Activated naive CD8-positive, alpha-beta T cell treated with anti-CD3 and anti-CD28 coated beads, Interleukin-2, amount 10 ng/mL, durations not matched to agents 7 days and 5 days (primary cell): ENCODE measurements at regions not wholly inside any gene's neighbourhood (a gene's known extent, or its start where the extent isn't known, plus 50 kb on each side); places are given as distances from the start of the nearest gene placed in this dataset.

Source experiments
- ATAC-seq: fragments of 150-1000 bp; cut with Tn5 transposase; one replicate; pipeline ENCODE4 v1.10.0; 2021; ENCODE audit warnings: low read depth, moderate library complexity
- POLR2A ChIA-PET: fragments of 350-600 bp; sonication (Branson Sonifier 250); formaldehyde crosslinking; loops from one replicate; lab custom pipeline; 2021; ENCODE audit warnings: antibody characterized with exemption; lab: Charles Lee
- DNase-seq: peaks from one replicate; pipeline ENCODE4 v3.0.0; 2021
- H3K27ac Mint-ChIP-seq: one replicate; pipeline ENCODE4 v1.8.0; 2022; ENCODE audit warnings: mild to moderate bottlenecking, mixed read lengths
- H3K27me3 Mint-ChIP-seq: one replicate; pipeline ENCODE4 v1.8.0; 2022; ENCODE audit warnings: mild to moderate bottlenecking, moderate library complexity, mixed read lengths
- H3K36me3 Mint-ChIP-seq: one replicate; pipeline ENCODE4 v1.8.0; 2021; ENCODE audit warnings: mild to moderate bottlenecking, mixed read lengths
- H3K4me1 Mint-ChIP-seq: one replicate; pipeline ENCODE4 v1.8.0; 2021; ENCODE audit warnings: mixed read lengths
- H3K4me3 Mint-ChIP-seq: one replicate; pipeline ENCODE4 v1.8.0; 2022; ENCODE audit warnings: mild to moderate bottlenecking, moderate library complexity, mixed read lengths
- H3K9me3 Mint-ChIP-seq: one replicate; pipeline ENCODE4 v1.8.0; 2021; ENCODE audit warnings: mixed read lengths

DNA sequence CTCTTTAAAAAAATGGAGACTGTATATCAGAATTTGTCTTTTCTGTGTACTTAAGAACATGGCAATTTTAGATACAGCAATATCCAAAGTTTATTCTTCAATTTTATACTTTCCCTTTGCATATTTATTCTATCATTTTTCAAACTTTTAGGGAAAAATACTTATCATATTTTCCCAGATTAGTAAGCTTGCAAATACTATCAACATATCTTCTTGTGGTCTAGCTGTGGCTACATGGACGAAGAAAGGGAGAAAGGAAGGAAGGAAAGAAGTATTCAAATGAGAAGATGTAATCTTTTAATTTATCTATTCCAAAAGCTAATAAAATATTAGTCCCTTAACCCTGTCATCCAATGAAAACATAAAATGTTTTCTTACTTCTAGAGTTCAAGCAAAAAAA lies 797.8 kb upstream of the GALNTL6 start:
- Mint-ChIP-seq H3K27ac (no peak overlapping the region), H3K9me3 (no peaks in the 10 kb centered on the region), H3K4me1 (no peaks in the 10 kb centered on the region), H3K27me3 (no peaks in the 10 kb centered on the region), H3K4me3 (no peak overlapping the region), H3K36me3 (no peaks in the 10 kb centered on the region)
- DNase-seq (no peak), ATAC-seq (no peak)
- POLR2A ChIA-PET: no interaction called here

DNA sequence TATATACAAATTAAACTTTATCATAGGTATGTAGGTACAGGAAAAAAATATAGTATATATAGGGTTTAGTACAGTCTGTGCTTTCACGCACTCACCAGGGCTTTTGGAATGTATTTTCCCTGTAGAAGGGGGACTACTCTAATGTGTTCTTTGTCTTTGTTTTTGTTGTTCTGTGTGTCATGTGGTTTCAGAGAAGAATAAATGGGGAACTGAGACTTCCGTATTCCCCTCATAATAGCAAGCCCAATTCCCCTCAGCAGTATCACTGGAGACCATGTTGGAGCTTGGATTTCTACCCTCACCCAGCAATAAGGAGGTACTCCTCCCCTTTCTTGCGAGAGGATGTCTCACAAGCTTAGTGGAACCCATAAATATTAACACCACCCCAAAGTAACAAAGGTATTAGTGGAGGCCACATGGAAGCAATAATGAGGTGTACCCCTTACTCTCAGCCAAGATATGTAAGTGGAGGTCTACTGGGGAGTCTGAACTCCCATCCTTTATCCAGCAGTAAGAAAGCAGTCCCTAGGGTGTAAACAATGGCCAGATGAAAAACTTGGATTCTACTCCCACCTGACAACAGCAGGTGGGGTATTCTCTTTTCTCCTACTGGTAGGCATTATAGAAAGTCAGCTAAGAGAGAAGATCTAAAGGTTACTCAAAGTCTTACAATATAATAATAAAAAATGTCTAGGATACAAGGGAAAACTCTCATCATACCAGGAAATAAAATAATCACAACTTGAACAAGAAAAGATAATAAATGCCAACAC lies 805.4 kb upstream of the GALNTL6 start:
- ATAC-seq: no peak
- no peaks in the 10 kb centered on the region for H3K4me1 Mint-ChIP-seq
- H3K27me3 Mint-ChIP-seq: no peaks in the 10 kb centered on the region
- no peak for DNase-seq
- H3K36me3 Mint-ChIP-seq: no peaks in the 10 kb centered on the region
- no peak overlapping the region for H3K4me3 Mint-ChIP-seq
- POLR2A ChIA-PET: no interaction called here
- H3K9me3 Mint-ChIP-seq: no peaks in the 10 kb centered on the region
- H3K27ac Mint-ChIP-seq: no peak overlapping the region

DNA sequence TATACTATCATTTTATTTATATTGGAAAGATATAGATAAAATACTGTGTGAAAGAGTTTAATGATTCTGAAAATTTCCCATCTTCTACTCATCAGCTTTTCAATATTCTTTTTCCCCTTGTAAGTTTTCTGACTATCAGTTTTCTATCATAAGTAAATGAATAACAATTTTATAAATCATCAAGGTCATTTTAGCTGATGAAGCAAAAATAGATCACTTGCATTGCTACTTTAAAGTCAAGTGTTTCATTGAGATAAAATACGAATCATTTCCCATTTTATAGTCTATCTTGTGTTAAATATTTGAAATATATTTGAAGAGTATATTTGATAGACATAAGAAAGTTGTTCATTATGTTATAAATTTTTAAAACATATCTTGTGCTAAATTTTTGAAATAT lies 811.0 kb upstream of the GALNTL6 start:
- Mint-ChIP-seq H3K27me3 (no peaks in the 10 kb centered on the region), H3K9me3 (peaks cover 2% of the 10 kb centered on the region), H3K36me3 (no peaks in the 10 kb centered on the region), H3K4me1 (no peaks in the 10 kb centered on the region), H3K4me3 (no peak overlapping the region), H3K27ac (no peak overlapping the region)
- ATAC-seq (no peak), DNase-seq (no peak)
- POLR2A ChIA-PET: no interaction called here

DNA sequence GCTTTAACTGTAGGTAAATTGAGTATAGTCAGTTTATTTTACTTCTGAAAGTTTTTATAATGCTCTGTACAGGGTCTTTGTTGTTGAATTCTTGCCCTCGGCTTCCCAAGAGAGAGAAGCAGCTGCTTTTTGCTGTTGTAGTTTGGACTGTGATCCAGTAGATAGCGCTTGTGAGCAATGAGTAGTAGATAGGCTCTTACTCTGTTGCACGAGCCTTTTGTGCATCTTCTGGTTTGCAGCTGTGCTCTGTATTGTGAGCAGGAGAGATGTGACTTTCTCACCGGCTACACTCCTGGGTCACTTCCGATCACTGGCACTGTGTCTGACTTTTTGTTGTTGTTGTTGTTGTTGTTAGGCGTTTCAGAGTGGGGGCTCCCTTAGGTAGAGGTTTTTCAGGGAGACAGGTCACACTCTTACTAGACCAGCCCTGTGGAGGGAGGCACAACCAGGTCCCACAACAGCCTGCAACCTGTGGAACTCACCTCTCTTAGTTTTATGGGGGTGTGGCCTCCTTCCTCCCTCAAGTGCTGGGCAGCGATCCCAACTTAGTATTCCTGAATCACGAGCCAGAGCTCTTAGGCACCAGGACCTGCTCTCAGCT lies 822.1 kb upstream of the GALNTL6 start:
- ATAC-seq: no peak
- H3K27ac Mint-ChIP-seq: no peak overlapping the region
- H3K4me1 Mint-ChIP-seq: no peaks in the 10 kb centered on the region
- H3K9me3 Mint-ChIP-seq: peaks cover 2% of the 10 kb centered on the region
- H3K36me3 Mint-ChIP-seq: no peaks in the 10 kb centered on the region
- POLR2A ChIA-PET: no interaction called here
- no peak for DNase-seq
- H3K4me3 Mint-ChIP-seq: no peak overlapping the region
- H3K27me3 Mint-ChIP-seq: no peaks in the 10 kb centered on the region

DNA sequence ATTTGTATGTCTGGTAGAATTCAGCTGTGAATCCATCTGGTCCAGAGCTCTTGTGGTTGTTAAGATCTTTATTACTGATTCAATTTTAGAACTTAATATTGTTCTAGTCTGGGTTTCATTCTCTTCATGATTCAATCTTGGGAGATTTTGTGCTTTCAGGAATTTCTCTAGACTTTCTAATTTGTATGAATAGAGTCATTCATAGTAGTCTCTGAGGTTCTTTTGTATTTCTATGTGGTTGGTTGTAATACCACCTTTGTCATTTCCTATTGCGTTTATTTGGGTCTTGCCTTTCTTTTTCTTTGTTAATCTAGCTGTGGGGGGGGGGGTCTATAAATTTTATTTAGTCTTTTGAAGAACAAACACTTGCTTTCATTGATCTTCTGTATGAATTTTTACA lies 824.8 kb upstream of the GALNTL6 start:
- H3K9me3 Mint-ChIP-seq: peaks cover 3% of the 10 kb centered on the region
- H3K4me3 Mint-ChIP-seq: no peak overlapping the region
- ATAC-seq (no peak), DNase-seq (no peak)
- H3K27me3 Mint-ChIP-seq: no peaks in the 10 kb centered on the region
- no peaks in the 10 kb centered on the region for H3K36me3 Mint-ChIP-seq
- H3K4me1 Mint-ChIP-seq: no peaks in the 10 kb centered on the region
- POLR2A ChIA-PET: no interaction called here
- no peak overlapping the region for H3K27ac Mint-ChIP-seq

DNA sequence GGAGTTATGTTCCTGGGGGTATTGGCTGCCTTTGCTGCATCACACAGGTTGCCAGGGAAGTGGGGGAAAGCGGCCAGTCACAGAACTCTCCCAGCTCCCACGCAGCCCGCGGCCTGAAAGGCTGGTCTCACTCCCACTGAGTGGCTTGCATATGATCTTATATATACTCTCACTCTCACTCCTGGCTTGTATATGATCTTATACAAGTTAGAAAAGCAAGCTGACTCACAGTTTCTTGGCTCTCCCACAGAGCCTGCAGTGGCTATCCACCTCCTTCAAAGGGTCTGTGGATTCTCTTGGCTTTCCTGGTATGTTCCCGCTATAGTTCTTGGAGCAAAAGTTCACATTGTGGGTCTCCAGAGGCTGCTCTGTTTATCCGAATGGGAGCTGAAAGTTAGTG lies 833.5 kb upstream of the GALNTL6 start:
- H3K27me3 Mint-ChIP-seq: no peaks in the 10 kb centered on the region
- no peaks in the 10 kb centered on the region for H3K4me1 Mint-ChIP-seq
- H3K36me3 Mint-ChIP-seq: no peaks in the 10 kb centered on the region
- peaks cover 3% of the 10 kb centered on the region for H3K9me3 Mint-ChIP-seq
- no peak overlapping the region for H3K4me3 Mint-ChIP-seq
- ATAC-seq (no peak), DNase-seq (no peak)
- H3K27ac Mint-ChIP-seq: no peak overlapping the region
- POLR2A ChIA-PET: no interaction called here

DNA sequence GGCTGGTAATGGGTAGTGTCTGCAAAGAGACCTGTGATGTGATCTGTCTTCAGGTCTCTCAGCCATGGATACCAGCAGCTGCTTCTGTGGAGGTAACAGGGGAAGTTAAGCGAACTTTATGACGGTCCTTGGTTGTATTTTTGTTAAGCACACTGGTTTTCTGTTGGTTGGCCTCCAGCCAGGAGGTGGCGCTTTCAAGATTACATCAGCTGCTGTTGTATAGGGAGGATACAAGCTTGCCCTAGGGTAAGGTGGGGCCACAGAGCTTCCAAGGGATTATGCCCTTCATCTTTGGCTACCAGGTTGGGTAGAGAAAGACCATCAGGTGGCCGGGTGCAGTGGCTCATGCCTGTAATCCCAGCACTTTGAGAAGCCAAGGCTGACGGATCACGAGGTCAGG lies 834.2 kb upstream of the GALNTL6 start:
- Mint-ChIP-seq H3K27me3 (no peaks in the 10 kb centered on the region), H3K4me3 (no peak overlapping the region), H3K36me3 (no peaks in the 10 kb centered on the region), H3K27ac (no peak overlapping the region), H3K4me1 (no peaks in the 10 kb centered on the region), H3K9me3 (peaks cover 3% of the 10 kb centered on the region)
- DNase-seq (no peak), ATAC-seq (no peak)
- POLR2A ChIA-PET: no interaction called here

DNA sequence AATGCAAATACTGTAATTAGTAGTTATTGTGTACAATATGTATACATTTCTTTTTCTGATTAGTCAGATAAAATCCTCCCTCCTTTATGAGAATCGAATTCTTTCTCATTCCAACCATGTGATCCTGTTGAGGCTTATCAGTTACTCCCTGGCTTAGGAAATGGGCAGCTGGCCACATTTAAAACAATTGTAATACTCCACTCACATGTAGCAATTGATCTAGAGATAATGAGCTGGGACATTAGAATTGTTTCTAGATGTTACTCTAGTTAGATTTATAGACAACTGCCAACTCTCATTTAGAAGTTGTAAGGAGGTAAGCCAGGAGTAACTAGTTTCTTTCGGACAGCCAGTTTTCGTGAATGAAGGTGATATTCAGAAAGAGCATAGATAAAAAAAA lies 859.3 kb upstream of the AADAT start:
- no peak for DNase-seq

DNA sequence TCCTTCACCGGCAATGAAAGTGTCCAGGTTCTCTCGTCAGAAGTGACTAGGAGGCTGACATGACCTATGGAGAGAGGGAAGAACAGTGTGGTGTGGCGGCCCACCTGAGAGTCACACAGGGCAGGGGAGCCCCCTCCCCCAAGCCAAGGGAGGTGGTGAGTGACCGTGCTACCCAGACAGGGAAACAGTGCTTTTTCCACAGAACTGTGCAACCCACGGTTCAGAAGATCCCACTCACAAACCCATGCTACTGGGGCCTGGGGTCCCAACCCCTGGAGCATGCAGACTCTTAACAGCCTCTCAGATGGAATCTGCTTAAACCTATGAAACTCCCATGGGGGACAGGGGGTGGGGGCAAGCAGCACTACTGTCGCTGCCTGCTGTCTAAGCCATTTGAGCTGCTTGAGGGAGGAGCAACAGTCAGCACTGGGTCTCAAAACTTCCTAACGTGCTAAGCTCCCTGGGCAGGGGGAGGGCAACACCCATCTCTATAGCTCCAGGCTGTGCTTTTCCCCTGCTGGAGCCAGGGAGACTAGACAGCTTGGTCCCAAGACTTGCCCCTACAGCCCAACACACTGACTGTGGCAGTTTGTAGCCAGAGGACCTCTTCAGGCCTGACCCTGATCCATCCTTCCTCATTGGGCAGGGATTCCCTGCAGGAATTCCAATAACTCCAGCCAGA lies 850.4 kb upstream of the AADAT start:
- ATAC-seq: no peak
- Mint-ChIP-seq H3K36me3 (no peaks in the 10 kb centered on the region), H3K27me3 (no peaks in the 10 kb centered on the region), H3K9me3 (peaks cover 2% of the 10 kb centered on the region), H3K4me3 (no peak overlapping the region), H3K27ac (no peak overlapping the region), H3K4me1 (no peaks in the 10 kb centered on the region)
- POLR2A ChIA-PET: no interaction called here
- DNase-seq: no peak

More for the DNA sequence above, 859.3 kb upstream of the AADAT start:
- H3K27ac Mint-ChIP-seq: no peak overlapping the region
- ATAC-seq: no peak
- POLR2A ChIA-PET: no interaction called here
- no peaks in the 10 kb centered on the region for H3K27me3 Mint-ChIP-seq
- H3K4me3 Mint-ChIP-seq: no peak overlapping the region
- H3K4me1 Mint-ChIP-seq: no peaks in the 10 kb centered on the region
- H3K9me3 Mint-ChIP-seq: peaks cover 1% of the 10 kb centered on the region
- no peaks in the 10 kb centered on the region for H3K36me3 Mint-ChIP-seq

DNA sequence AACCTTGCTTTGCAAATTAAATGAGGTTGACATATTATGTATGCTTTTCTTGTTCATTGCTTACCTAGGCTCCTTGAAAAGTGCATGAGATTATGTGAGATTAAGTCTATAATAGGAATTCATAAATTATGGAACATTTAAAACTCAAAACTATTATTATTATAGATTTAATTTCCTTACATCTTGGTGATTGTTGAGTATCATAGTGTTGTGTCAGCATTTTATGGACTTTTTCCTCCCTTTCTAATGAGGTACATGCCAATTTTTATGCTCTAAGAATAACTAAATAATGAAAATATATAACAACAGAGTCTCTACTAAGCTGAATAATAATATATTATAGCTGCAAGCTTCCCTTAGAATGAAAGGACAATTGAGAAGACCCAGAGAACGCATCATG lies 848.8 kb upstream of the AADAT start:
- Mint-ChIP-seq H3K4me1 (no peaks in the 10 kb centered on the region), H3K9me3 (peaks cover 2% of the 10 kb centered on the region), H3K36me3 (no peaks in the 10 kb centered on the region), H3K27me3 (no peaks in the 10 kb centered on the region), H3K4me3 (no peak overlapping the region), H3K27ac (no peak overlapping the region)
- POLR2A ChIA-PET: no interaction called here
- no peak for ATAC-seq
- no peak for DNase-seq

DNA sequence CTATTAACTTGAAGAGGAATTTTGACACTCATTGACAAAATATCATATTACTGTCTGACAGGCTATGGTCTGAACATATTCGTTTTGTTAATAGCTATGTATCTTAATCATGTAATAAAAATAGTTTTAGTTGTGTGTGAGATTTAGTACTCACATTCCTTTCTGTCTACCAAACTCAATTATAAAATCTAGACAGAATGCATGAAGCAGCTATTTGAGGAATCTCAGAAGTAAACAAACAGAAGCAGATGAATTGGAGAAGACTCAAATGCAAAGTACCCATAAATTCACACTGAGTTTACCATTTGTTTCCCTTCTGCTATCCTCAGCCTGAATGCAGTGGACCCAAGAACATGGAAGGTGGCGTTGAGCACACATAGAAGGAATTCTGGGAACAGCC lies 841.6 kb upstream of the AADAT start:
- no peak for DNase-seq
- no peaks in the 10 kb centered on the region for H3K27me3 Mint-ChIP-seq
- POLR2A ChIA-PET: no interaction called here
- ATAC-seq: no peak
- H3K27ac Mint-ChIP-seq: no peak overlapping the region
- no peak overlapping the region for H3K4me3 Mint-ChIP-seq
- no peaks in the 10 kb centered on the region for H3K9me3 Mint-ChIP-seq
- H3K4me1 Mint-ChIP-seq: no peaks in the 10 kb centered on the region
- no peaks in the 10 kb centered on the region for H3K36me3 Mint-ChIP-seq

DNA sequence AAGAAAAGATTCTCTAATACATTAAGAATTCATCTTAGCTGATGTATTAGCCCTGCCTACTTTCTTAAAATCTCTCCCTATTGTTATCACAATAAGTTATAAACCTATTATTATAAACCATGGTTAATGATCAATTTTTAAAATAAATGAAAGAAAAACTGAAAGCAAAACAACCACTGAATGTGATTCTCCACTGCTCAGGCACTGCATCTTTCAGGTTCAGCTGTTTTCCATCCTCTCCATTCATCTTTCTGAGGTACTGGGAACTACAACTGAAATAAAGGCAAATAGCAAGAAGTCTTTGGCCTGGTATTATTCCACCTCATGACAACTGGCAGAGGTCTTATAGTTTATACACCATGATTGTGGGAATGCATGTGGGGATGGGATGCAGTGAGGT lies 798.9 kb upstream of the AADAT start:
- Mint-ChIP-seq H3K9me3 (no peaks in the 10 kb centered on the region), H3K4me1 (no peaks in the 10 kb centered on the region), H3K27ac (no peak overlapping the region), H3K36me3 (no peaks in the 10 kb centered on the region), H3K27me3 (no peaks in the 10 kb centered on the region), H3K4me3 (no peak overlapping the region)
- DNase-seq (no peak), ATAC-seq (no peak)
- POLR2A ChIA-PET: no interaction called here

DNA sequence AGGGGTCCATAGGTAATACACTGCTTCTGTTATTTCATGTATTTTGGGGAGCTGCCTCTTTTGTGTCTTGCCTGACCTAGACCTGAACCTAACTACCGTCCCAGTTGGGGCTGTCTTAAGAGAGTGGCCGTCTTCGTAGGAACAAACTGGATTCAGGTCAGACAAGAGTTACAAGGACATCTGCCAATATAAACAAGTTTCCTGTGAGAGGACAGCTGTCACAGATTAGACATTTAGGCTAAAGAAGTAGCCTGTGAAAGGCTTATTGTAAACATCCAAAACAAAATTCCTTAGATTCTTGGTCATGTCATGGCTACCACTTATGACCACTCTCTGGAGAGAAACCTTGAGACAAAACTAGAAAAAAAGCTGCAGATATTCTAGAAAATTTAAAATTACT lies 797.6 kb upstream of the AADAT start:
- no peaks in the 10 kb centered on the region for H3K4me1 Mint-ChIP-seq
- H3K4me3 Mint-ChIP-seq: no peak overlapping the region
- POLR2A ChIA-PET: no interaction called here
- H3K27me3 Mint-ChIP-seq: no peaks in the 10 kb centered on the region
- no peaks in the 10 kb centered on the region for H3K9me3 Mint-ChIP-seq
- no peak for ATAC-seq
- no peak overlapping the region for H3K27ac Mint-ChIP-seq
- DNase-seq: no peak
- H3K36me3 Mint-ChIP-seq: no peaks in the 10 kb centered on the region

DNA sequence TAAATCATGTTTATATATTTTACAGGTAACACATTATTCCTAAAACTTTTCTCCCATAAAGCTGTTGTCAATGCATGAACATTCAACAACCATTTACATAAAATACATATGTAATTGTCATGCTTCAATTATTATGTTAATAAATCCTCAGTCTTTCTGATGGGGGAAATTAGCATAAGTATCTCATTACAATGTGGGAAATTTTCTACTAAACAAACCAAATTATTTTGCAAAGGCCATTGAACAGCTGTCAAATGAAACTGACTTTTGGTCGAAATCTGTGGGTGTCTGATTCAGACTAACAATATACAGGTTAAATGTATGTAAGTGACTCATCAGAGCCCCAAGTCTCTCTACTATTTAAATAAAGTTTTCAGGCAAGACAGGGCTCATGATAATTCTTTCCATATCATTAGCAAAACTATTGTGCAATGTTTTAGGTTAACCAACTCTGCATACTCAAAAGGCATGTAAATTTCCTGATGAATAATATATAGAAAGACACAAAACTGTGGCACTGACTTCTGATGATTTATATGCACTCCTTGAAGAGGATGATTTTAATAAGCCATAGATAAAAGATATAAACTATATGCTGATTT lies 795.3 kb upstream of the AADAT start:
- no peaks in the 10 kb centered on the region for H3K4me1 Mint-ChIP-seq
- no peaks in the 10 kb centered on the region for H3K9me3 Mint-ChIP-seq
- no peak for ATAC-seq
- H3K36me3 Mint-ChIP-seq: no peaks in the 10 kb centered on the region
- H3K27me3 Mint-ChIP-seq: no peaks in the 10 kb centered on the region
- DNase-seq: no peak
- H3K4me3 Mint-ChIP-seq: no peak overlapping the region
- no peak overlapping the region for H3K27ac Mint-ChIP-seq
- POLR2A ChIA-PET: no interaction called here
